BLaER1 treated with 17β-estradiol and CSF1 and Interleukin-3, amounts not matched to agents 10 nM and 100 nM (cell line): ENCODE measurements at regions not wholly inside any gene's neighbourhood (a gene's known extent, or its start where the extent isn't known, plus 50 kb on each side); places are given as distances from the start of the nearest gene placed in this dataset.

Experiments
- H3K27ac ChIP-seq, 11 experiments: shearing (Covaris generic); formaldehyde crosslinking; 2 replicates each; pipeline ENCODE4 v1.8.1; 2022
- H3K27me3 ChIP-seq, 11 experiments: shearing (Covaris generic); formaldehyde crosslinking; 2 replicates each; pipeline ENCODE4 v1.8.1; 2022
- H3K36me3 ChIP-seq, 11 experiments: shearing (Covaris generic); formaldehyde crosslinking; 2 replicates each; pipeline ENCODE4 v1.8.1; 2022
- H3K4me1 ChIP-seq, 10 experiments: shearing (Covaris generic); formaldehyde crosslinking; 2 replicates each; pipeline ENCODE4 v1.8.1; 2022
- H3K4me2 ChIP-seq, 11 experiments: shearing (Covaris generic); formaldehyde crosslinking; 2 replicates each; pipeline ENCODE4 v1.8.1; 2022
- H3K4me3 ChIP-seq, 10 experiments: shearing (Covaris generic); formaldehyde crosslinking; 2 replicates each; pipeline ENCODE4 v1.8.1; 2022
- H3K9ac ChIP-seq, 11 experiments: shearing (Covaris generic); formaldehyde crosslinking; 2 replicates each; pipeline ENCODE4 v1.8.1; 2022
- H3K9me3 ChIP-seq, 11 experiments: shearing (Covaris generic); formaldehyde crosslinking; replicated peaks in 1 of 11; 2 replicates each; pipeline ENCODE4 v1.8.1; 2022
- H4K20me1 ChIP-seq, 11 experiments: shearing (Covaris generic); formaldehyde crosslinking; 2 replicates each; pipeline ENCODE4 v1.8.1; 2022
- Cebpa-rat ChIP-seq, 11 experiments: shearing (Covaris generic); IDR thresholded peaks; 2 replicates each; pipeline ENCODE4 v1.8.1; 2022

DNA sequence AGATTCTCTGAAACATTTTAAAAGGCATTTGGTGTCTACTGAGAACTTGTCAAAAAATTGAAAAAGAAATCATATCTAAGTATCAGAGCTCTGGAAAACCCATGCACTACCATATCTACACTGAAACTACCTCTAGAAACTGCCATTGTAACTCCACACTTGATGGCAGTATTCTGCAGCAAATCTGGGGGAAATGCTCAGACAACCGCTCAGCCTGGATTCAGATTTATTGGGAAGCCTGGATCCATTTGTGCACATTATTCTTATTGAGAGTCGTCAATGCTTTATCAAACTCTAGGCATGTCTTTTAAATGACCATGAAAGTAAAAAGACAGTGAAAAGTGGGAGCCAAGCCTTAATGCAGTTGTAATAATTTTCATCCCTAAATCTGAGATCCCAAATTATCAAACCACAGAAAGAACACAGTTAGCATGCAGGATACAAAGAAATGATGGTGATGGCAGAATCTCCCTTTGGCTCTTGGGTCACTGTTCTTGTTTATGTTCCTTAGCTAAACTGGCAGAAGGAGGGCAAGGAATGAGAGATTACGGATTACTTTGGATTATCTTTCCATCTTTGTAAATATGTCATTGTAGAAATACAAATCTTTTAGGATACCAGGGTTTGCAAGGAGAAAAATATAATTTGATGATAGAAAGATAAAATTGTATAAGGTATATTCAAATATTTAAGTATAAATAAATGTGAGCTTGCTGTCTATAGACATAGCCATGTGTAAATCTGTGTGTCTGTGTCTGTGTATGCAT, 512.1 kb upstream of the SYT4 start:
- H3K36me3 ChIP-seq = no peaks in the 10 kb centered on the region
- TF ChIP-seq Cebpa-rat (IDR thresholded peaks at IDR 0.05) = no peak
- no peaks in the 10 kb centered on the region for H3K27me3 ChIP-seq
- H3K27ac ChIP-seq = no peak overlapping the region
- no peak overlapping the region for H3K4me3 ChIP-seq
- no peaks in the 10 kb centered on the region for H3K9me3 ChIP-seq
- no peak overlapping the region for H3K4me2 ChIP-seq
- peaks cover 0 to 4% (median 0%) of the 10 kb centered on the region in 10 experiments; a peak in 3 of 20 replicates for H3K4me1 ChIP-seq
- H4K20me1 ChIP-seq = no peaks in the 10 kb centered on the region
- H3K9ac ChIP-seq = no peak overlapping the region

DNA sequence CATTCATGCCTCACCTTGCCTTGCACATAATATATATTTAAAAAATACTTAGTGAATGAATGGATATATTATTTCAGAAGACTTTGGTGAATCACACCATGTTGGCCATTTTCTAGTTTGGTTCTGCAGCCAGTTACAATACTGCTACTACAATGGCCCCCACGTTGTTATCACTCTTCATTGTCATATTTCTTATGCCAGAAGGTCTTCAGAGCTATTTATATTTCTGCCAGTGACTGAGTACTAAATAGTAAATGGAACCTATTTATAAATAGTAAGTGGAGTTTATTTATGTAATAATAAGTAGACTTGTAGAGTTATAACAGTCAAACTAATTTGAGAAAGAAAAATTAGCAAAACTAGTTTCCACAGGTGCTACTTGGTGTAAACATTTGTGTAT, 516.6 kb upstream of the SYT4 start:
- Histone ChIP-seq H4K20me1 (no peaks in the 10 kb centered on the region), H3K36me3 (no peaks in the 10 kb centered on the region), H3K9ac (no peak overlapping the region), H3K4me3 (no peak overlapping the region), H3K4me2 (peak overlapping the region in 2 of 11 experiments; percentile 8 to 27; a peak in 1 of 22 replicates), H3K4me1 (peaks cover 0 to 6% (median 0%) of the 10 kb centered on the region in 10 experiments; a peak in 3 of 20 replicates), H3K27me3 (no peaks in the 10 kb centered on the region), H3K27ac (no peak overlapping the region), H3K9me3 (no peaks in the 10 kb centered on the region)
- no peak for TF ChIP-seq Cebpa-rat (IDR thresholded peaks at IDR 0.05)

- H3K4me3 ChIP-seq = no peak overlapping the region
- H4K20me1 ChIP-seq = no peaks in the 10 kb centered on the region
- no peaks in the 10 kb centered on the region for H3K9me3 ChIP-seq
- peak overlapping the region in 2 of 11 experiments; percentile 8 to 27; a peak in 2 of 22 replicates for H3K4me2 ChIP-seq
- H3K36me3 ChIP-seq = no peaks in the 10 kb centered on the region
- no peak overlapping the region for H3K27ac ChIP-seq
- TF ChIP-seq Cebpa-rat (IDR thresholded peaks at IDR 0.05) = no peak
- no peak overlapping the region for H3K9ac ChIP-seq
- no peaks in the 10 kb centered on the region for H3K27me3 ChIP-seq
- peaks cover 0 to 6% (median 0%) of the 10 kb centered on the region in 10 experiments; a peak in 3 of 20 replicates for H3K4me1 ChIP-seq
Measured at GRCh38 chr18:43794363-43794762, 517.1 kb upstream of the SYT4 start.

- H3K36me3 ChIP-seq = no peaks in the 10 kb centered on the region
- H3K27me3 ChIP-seq = no peaks in the 10 kb centered on the region
- no peak overlapping the region for H3K9ac ChIP-seq
- H3K4me1 ChIP-seq = peaks cover 0 to 6% (median 0%) of the 10 kb centered on the region in 10 experiments; a peak in 3 of 20 replicates
- H3K4me2 ChIP-seq = no peak overlapping the region
- H3K27ac ChIP-seq = no peak overlapping the region
- no peaks in the 10 kb centered on the region for H4K20me1 ChIP-seq
- H3K4me3 ChIP-seq = no peak overlapping the region
- H3K9me3 ChIP-seq = no peaks in the 10 kb centered on the region
- no peak for TF ChIP-seq Cebpa-rat (IDR thresholded peaks at IDR 0.05)
Measured at GRCh38 chr18:43797347-43797746, 520.1 kb upstream of the SYT4 start.

DNA sequence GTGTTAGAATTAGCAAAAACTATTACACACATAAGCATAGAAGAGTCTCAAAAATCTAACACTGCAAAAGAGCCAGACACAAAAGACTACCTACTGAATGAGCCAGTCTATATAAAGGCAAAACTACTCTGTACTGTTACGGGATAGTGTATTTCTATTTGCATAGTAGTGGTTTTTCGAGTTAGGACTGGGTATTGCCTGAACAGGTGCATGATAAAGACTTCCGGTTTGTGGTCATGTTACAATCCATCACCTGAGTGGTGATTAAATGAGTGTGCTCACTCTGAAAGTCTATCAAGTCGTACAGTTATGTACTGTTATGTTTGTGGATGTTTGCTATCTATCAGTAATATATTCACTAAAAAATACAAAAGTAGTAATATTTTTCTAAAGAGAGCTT, 523.3 kb upstream of the SYT4 start:
- Histone ChIP-seq H3K4me3 (no peak overlapping the region), H3K9me3 (peaks cover 0 to 6% (median 0%) of the 10 kb centered on the region in 11 experiments; a peak in 1 of 22 replicates), H3K4me1 (no peaks in the 10 kb centered on the region), H3K9ac (no peak overlapping the region), H3K4me2 (no peak overlapping the region), H4K20me1 (no peaks in the 10 kb centered on the region), H3K27ac (no peak overlapping the region), H3K27me3 (no peaks in the 10 kb centered on the region), H3K36me3 (no peaks in the 10 kb centered on the region)
- TF ChIP-seq Cebpa-rat (IDR thresholded peaks at IDR 0.05) = no peak

GRCh38 chr18:43805646-43806194, 528.4 kb upstream of the SYT4 start:
- TF ChIP-seq Cebpa-rat (IDR thresholded peaks at IDR 0.05) = no peak
- no peaks in the 10 kb centered on the region for H3K4me1 ChIP-seq
- no peaks in the 10 kb centered on the region for H3K27me3 ChIP-seq
- no peak overlapping the region for H3K9ac ChIP-seq
- H3K36me3 ChIP-seq = no peaks in the 10 kb centered on the region
- H3K4me3 ChIP-seq = no peak overlapping the region
- H3K27ac ChIP-seq = no peak overlapping the region
- peaks cover 0 to 6% (median 0%) of the 10 kb centered on the region in 11 experiments; a peak in 1 of 22 replicates for H3K9me3 ChIP-seq
- H3K4me2 ChIP-seq = no peak overlapping the region
- H4K20me1 ChIP-seq = no peaks in the 10 kb centered on the region

GRCh38 chr18:43812627-43813026, 535.3 kb upstream of the SYT4 start:
- no peak for TF ChIP-seq Cebpa-rat (IDR thresholded peaks at IDR 0.05)
- H3K27me3 ChIP-seq = no peaks in the 10 kb centered on the region
- no peak overlapping the region for H3K27ac ChIP-seq
- H3K4me1 ChIP-seq = no peaks in the 10 kb centered on the region
- H3K9me3 ChIP-seq = no peaks in the 10 kb centered on the region
- no peak overlapping the region for H3K9ac ChIP-seq
- H4K20me1 ChIP-seq = no peaks in the 10 kb centered on the region
- no peak overlapping the region for H3K4me3 ChIP-seq
- H3K4me2 ChIP-seq = no peak overlapping the region
- no peaks in the 10 kb centered on the region for H3K36me3 ChIP-seq

DNA sequence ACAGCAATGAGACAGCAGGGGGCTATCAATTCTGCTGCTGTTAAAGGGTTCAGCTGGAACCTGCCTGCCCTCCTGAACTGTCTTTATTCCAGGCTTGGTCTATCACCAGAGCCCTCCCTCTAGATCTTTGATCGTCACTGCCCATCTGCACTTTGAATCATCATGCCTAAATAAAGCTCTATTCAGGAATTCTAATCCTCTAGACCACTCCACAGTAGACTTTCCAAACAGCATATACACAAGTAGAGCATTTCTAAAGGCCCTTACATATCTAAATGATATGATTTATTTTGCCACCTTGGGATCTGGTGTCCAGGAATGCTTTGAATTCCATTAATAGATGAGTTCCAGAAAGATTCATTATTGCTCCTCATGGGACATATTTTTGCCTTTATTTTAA, 542.1 kb upstream of the SYT4 start:
- peak overlapping the region in 5 of 11 experiments; percentile 1 to 34 (median 5); a peak in 6 of 22 replicates for H3K4me2 ChIP-seq
- H3K4me3 ChIP-seq = no peak overlapping the region
- H3K9me3 ChIP-seq = no peaks in the 10 kb centered on the region
- no peaks in the 10 kb centered on the region for H3K27me3 ChIP-seq
- H3K4me1 ChIP-seq = peaks cover 0 to 15% (median 7%) of the 10 kb centered on the region in 10 experiments; a peak in 7 of 20 replicates
- H3K27ac ChIP-seq = no peak overlapping the region
- TF ChIP-seq Cebpa-rat (IDR thresholded peaks at IDR 0.05) = no peak
- no peaks in the 10 kb centered on the region for H3K36me3 ChIP-seq
- H3K9ac ChIP-seq = no peak overlapping the region
- H4K20me1 ChIP-seq = no peaks in the 10 kb centered on the region

DNA sequence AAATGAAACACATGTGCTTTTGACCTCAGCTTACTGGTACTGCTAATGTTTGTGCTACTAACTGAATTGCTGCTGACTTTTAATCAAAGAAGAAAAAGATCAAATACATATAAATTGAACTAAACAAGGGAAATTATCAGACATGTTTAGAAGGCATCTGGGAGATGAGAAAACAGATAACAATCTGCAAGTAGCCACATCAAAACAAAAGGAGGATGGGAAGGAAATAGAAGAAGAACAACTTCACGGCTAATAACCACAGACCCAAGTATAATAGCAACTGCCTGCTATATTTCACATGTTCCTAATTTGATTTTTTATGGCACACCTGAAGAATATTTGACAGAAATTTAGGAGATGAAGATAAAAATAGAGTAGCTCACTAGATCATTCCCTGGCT, 542.6 kb upstream of the SYT4 start:
- Histone ChIP-seq H3K4me3 (no peak overlapping the region), H3K27me3 (no peaks in the 10 kb centered on the region), H3K9ac (no peak overlapping the region), H3K4me1 (peaks cover 0 to 15% (median 7%) of the 10 kb centered on the region in 10 experiments; a peak in 7 of 20 replicates), H3K4me2 (peak overlapping the region in 4 of 11 experiments; percentile 1 to 31 (median 4); a peak in 5 of 22 replicates), H4K20me1 (no peaks in the 10 kb centered on the region), H3K9me3 (no peaks in the 10 kb centered on the region), H3K36me3 (no peaks in the 10 kb centered on the region), H3K27ac (no peak overlapping the region)
- TF ChIP-seq Cebpa-rat (IDR thresholded peaks at IDR 0.05) = no peak

DNA sequence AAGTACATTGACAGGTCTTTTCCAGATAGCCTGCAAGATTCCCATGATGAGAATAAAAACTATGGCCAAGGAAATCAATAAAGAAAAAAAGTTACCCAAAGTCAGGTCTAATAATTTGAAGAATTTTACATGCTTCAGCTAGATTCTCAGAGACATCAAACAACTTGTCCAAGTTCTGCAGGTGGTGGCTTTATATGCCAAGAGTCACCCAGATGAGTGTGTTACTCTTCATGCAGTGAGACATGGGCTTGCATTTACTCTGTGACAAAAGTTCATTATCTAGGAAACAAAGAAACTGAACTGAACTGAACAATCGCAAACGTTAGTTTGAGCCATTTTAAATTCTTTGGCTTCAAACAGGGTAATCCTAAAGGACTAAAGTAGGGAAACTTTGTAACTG, 548.5 kb upstream of the SYT4 start:
- no peak for TF ChIP-seq Cebpa-rat (IDR thresholded peaks at IDR 0.05)
- H3K4me2 ChIP-seq = no peak overlapping the region
- no peak overlapping the region for H3K4me3 ChIP-seq
- no peak overlapping the region for H3K27ac ChIP-seq
- H3K36me3 ChIP-seq = no peaks in the 10 kb centered on the region
- H3K27me3 ChIP-seq = no peaks in the 10 kb centered on the region
- H4K20me1 ChIP-seq = no peaks in the 10 kb centered on the region
- H3K4me1 ChIP-seq = no peaks in the 10 kb centered on the region
- no peaks in the 10 kb centered on the region for H3K9me3 ChIP-seq
- H3K9ac ChIP-seq = no peak overlapping the region
